ENCODE measurements at regions not wholly inside any gene's neighbourhood (a gene's known extent, or its start where the extent isn't known, plus 50 kb on each side); places are given as distances from the start of the nearest gene placed in this dataset.

DNA sequence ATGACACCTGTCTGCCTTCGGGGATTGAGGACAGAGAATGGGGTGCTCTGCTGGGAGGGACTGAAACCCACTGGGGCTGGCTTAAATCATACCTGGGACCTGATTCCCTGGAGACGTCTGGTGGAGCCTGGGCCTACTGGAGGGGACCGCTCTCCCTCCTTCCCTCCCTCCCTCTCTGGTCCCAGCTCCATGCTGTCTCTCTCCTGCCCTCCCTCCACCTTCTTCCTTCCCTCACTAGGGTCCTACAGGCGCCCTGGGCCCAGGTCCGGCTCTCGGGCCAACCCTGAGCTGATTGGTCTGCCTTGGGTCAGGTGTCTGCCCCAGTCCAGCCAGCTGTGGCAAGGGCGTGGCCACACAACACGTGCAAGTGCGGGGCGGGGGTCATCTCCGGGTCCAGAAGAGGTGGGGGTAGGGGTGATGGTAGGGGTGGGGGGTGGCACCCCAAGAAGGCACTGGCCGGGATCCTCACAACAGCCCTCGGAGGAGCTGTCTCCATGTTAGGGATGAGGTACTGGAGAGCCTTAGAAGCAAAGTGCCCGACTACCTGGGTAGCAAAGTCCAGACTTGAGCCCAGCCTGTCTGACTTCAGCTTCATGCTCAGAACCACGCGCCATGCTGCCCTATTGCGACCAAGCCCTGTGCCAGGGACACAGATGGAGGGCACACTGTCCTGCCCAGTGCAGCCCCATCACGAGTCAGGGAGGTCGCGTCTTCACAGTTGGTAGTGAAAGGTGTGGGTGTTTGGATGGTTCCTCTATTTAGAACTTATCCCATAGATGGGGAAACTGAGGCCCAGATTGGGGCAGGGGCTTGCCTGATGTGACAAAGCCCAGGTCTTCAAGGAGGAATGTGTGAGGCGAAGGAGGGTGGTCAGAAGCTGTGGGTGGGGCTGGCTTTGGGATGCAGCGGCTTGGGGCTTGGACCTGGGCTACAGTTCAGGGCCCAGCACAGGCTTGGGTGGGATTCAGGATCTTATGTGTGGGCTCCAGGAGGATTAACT lies 574.1 kb downstream of the PTPRU start:
- no peaks in the 10 kb centered on the region for H3K4me1 ChIP-seq
- intact Hi-C loops (cut with DNase I; ENCODE audit: low total_unique reads), result no loop called here
- no peak overlapping the region for H3K4me3 ChIP-seq
- no peaks in the 10 kb centered on the region for H3K27me3 ChIP-seq
- no peak for DNase-seq (ENCODE audit: low spot score in 2 of 2)
- H3K9me3 ChIP-seq, result no peaks in the 10 kb centered on the region
- H3K36me3 ChIP-seq, result no peaks in the 10 kb centered on the region
- H3K27ac ChIP-seq, result no peak overlapping the region
- TF ChIP-seq POLR2A (IDR thresholded peaks at IDR 0.05) (no peak), POLR2AphosphoS5 (IDR thresholded peaks at IDR 0.05) (no peak)
- TF ChIP-seq, protein P1, sequence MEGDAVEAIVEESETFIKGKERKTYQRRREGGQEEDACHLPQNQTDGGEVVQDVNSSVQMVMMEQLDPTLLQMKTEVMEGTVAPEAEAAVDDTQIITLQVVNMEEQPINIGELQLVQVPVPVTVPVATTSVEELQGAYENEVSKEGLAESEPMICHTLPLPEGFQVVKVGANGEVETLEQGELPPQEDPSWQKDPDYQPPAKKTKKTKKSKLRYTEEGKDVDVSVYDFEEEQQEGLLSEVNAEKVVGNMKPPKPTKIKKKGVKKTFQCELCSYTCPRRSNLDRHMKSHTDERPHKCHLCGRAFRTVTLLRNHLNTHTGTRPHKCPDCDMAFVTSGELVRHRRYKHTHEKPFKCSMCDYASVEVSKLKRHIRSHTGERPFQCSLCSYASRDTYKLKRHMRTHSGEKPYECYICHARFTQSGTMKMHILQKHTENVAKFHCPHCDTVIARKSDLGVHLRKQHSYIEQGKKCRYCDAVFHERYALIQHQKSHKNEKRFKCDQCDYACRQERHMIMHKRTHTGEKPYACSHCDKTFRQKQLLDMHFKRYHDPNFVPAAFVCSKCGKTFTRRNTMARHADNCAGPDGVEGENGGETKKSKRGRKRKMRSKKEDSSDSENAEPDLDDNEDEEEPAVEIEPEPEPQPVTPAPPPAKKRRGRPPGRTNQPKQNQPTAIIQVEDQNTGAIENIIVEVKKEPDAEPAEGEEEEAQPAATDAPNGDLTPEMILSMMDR (IDR thresholded peaks at IDR 0.05), result no peak

DNA sequence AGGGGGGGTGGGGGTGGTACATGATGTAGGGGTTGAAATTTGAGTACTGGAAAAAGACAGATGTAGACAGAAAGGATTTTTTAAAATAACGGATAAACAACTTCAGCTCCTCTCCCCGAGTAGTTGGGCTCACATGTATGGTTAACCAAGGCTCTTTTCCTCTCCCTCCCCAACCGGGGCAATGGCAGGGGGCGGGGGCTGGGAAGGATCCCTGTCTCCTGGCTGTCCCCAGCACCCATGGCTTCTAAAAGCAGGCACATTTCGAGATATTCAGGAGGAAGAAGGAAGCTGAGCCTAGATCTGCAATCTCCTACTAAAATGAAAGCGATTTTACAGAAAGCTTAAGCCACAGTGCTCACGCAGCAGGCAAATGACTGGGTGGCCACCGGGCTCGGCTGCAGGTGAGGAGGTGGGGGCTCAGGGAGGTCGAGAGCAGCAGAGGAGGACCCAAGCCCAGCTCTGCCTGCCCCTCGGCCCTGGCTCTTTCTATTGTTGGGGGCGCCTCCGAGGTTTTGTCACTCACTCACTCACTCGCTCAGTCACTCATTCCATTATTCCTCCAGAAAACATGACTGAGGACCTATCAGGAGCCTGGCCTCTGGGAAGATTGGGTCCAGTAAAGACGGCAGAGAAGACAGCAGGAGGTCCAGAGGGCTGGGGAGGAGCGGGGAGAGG lies 573.3 kb downstream of the PTPRU start:
- TF ChIP-seq POLR2A (IDR thresholded peaks at IDR 0.05) (no peak), POLR2AphosphoS5 (IDR thresholded peaks at IDR 0.05) (no peak)
- TF ChIP-seq, protein P1 (IDR thresholded peaks at IDR 0.05), result no peak
- intact Hi-C loops (cut with DNase I; ENCODE audit: low total_unique reads), result no loop called here
- H3K36me3 ChIP-seq, result no peaks in the 10 kb centered on the region
- no peaks in the 10 kb centered on the region for H3K4me1 ChIP-seq
- H3K9me3 ChIP-seq, result no peaks in the 10 kb centered on the region
- no peak overlapping the region for H3K27ac ChIP-seq
- no peaks in the 10 kb centered on the region for H3K27me3 ChIP-seq
- DNase-seq (ENCODE audit: low spot score in 2 of 2), result no peak
- H3K4me3 ChIP-seq, result no peak overlapping the region

DNA sequence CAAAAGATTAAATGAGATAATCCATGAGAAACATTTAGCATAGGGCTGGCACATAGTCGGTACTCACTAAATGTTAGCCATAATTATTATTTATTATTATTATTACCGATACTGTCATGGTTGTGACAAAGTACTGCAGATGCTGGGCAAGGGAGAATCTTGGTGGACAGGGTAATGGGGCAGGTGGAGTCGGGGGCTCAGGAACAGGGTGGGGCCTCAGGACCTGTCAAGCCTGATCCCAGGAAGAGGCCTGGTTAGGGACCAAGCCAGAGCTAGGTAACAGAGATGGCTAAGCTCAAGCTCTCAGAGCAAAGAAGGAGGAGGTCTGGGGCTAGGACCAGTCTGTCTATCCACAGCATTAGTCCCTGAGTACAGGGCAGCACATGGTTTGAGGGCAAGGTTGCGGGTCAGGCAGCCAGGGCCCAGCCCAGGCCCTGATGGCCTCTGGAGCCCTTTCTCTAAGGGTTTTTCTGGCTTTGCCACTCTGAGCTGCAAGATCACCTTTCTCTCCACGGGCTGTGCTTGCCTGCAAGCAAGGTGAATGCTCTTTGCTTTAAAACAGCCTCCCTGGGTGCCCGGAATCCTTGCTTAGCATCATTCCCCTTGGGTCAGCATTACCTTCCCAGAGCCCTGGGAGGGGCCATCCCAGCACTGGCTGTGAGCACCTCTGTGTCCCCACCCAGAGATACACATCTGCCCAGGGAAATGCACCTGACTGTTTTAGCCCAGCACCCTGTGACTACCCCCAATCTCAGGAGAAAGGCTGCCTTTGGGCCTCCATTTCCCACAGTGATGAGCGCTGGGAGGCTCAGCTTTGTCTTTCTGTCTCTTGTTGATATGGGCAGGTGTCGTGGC lies 572.0 kb downstream of the PTPRU start:
- no peaks in the 10 kb centered on the region for H3K9me3 ChIP-seq
- H3K36me3 ChIP-seq, result no peaks in the 10 kb centered on the region
- no peak for DNase-seq (ENCODE audit: low spot score in 2 of 2)
- intact Hi-C loops (cut with DNase I; ENCODE audit: low total_unique reads), result no loop called here
- H3K4me3 ChIP-seq, result no peak overlapping the region
- H3K27ac ChIP-seq, result no peak overlapping the region
- H3K4me1 ChIP-seq, result no peaks in the 10 kb centered on the region
- no peaks in the 10 kb centered on the region for H3K27me3 ChIP-seq
- TF ChIP-seq POLR2AphosphoS5 (IDR thresholded peaks at IDR 0.05), result no peak
- TF ChIP-seq, protein P1 (IDR thresholded peaks at IDR 0.05), result no peak
- no peak for TF ChIP-seq POLR2A (IDR thresholded peaks at IDR 0.05)

DNA sequence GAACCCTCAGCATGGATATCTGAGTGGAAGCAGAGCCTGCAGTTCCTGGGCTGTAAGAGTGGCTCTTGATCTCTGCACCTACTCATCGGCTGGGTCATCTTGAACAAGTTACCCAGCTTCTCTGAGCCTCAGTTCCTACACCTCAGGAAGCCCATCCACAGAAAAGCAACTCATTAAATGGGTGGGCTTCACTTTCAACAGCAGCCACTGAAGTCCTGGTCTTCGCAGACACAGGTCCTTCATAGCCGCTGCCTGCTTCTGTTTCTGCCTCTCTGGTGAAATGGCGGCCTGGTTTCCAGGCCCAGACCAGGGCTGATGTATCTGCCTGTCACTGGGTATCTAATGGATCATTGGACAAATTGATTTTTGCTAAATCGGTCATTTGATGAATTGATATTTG lies 571.4 kb downstream of the PTPRU start:
- Histone ChIP-seq H3K4me1 (no peaks in the 10 kb centered on the region), H3K27me3 (no peaks in the 10 kb centered on the region), H3K9me3 (no peaks in the 10 kb centered on the region), H3K27ac (no peak overlapping the region), H3K4me3 (no peak overlapping the region), H3K36me3 (no peaks in the 10 kb centered on the region)
- DNase-seq (ENCODE audit: low spot score in 2 of 2), result no peak
- TF ChIP-seq POLR2AphosphoS5 (IDR thresholded peaks at IDR 0.05) (no peak), POLR2A (IDR thresholded peaks at IDR 0.05) (no peak)
- TF ChIP-seq, protein P1 (IDR thresholded peaks at IDR 0.05), result no peak
- intact Hi-C loops (cut with DNase I; ENCODE audit: low total_unique reads), result no loop called here
